LNCAP (cell line): ENCODE measurements at regions not wholly inside any gene's neighbourhood (a gene's known extent, or its start where the extent isn't known, plus 50 kb on each side); places are given as distances from the start of the nearest gene placed in this dataset.

Experiments used
- CTCF ChIP-seq: fragments of 450-650 bp; IDR thresholded peaks from 2 replicates; pipeline ENCODE4 v1.5.1; 2017; ENCODE audit warnings: mild to moderate bottlenecking

- TF ChIP-seq CTCF = no peak
Measured at GRCh38 chr7:124655990-124656389, 109.6 kb downstream of the GPR37 start.

- no peak for TF ChIP-seq CTCF
Measured at GRCh38 chr7:124652237-124652636, 113.4 kb downstream of the GPR37 start.

GRCh38 chr7:124651136-124651535, 114.5 kb downstream of the GPR37 start:
- no peak for TF ChIP-seq CTCF

GRCh38 chr7:124649397-124650014, 116.1 kb downstream of the GPR37 start:
- no peak for TF ChIP-seq CTCF

GRCh38 chr7:124647630-124648306, 117.8 kb downstream of the GPR37 start:
- TF ChIP-seq CTCF = no peak

GRCh38 chr7:124645704-124646103, 119.9 kb downstream of the GPR37 start:
- TF ChIP-seq CTCF = no peak

GRCh38 chr7:124643311-124643811, 122.2 kb downstream of the GPR37 start:
- no peak for TF ChIP-seq CTCF
